Adipocyte (in vitro differentiated cells): ENCODE measurements at regions not wholly inside any gene's neighbourhood (a gene's known extent, or its start where the extent isn't known, plus 50 kb on each side); places are given as distances from the start of the nearest gene placed in this dataset.

Experiments used
- DNase-seq: peaks from one replicate; pipeline ENCODE4 v3.0.0-alpha.2; 2015; ENCODE audit warnings: low read depth
- H3K27me3 ChIP-seq: replicated peaks from 2 replicates; pipeline ENCODE4 v1.7.0; 2013; ENCODE audit warnings: mild to moderate bottlenecking, low read length, moderate library complexity; ENCODE audit not compliant: control insufficient read depth, insufficient read depth
- H3K36me3 ChIP-seq: 2 replicates; pipeline ENCODE4 v1.7.0; 2013; ENCODE audit warnings: low read length, mild to moderate bottlenecking, moderate library complexity; ENCODE audit not compliant: control insufficient read depth, insufficient read depth, severe bottlenecking
- H3K4me1 ChIP-seq: 2 replicates; pipeline ENCODE4 v1.7.0; 2013; ENCODE audit warnings: mild to moderate bottlenecking, low read length, moderate library complexity; ENCODE audit not compliant: control insufficient read depth, insufficient read depth
- H3K4me3 ChIP-seq: 2 replicates; pipeline ENCODE4 v1.7.0; 2013; ENCODE audit warnings: mild to moderate bottlenecking, low read length, moderate library complexity
- H3K9ac ChIP-seq: 2 replicates; pipeline ENCODE4 v1.7.0; 2013; ENCODE audit warnings: mild to moderate bottlenecking, low read length, moderate library complexity
- H3K9me3 ChIP-seq: 2 replicates; pipeline ENCODE4 v1.7.0; 2013; ENCODE audit warnings: mild to moderate bottlenecking, low read length, moderate library complexity; ENCODE audit not compliant: control insufficient read depth

- Histone ChIP-seq H3K9ac (no peak overlapping the region), H3K4me1 (no peaks in the 10 kb centered on the region), H3K4me3 (no peak overlapping the region), H3K27me3 (peaks cover 3% of the 10 kb centered on the region), H3K9me3 (peaks cover 3% of the 10 kb centered on the region), H3K36me3 (no peaks in the 10 kb centered on the region)
- no peak for DNase-seq
Measured at GRCh38 chr16:63612462-63613227, 1509.2 kb downstream of the CDH11 start.

- no peaks in the 10 kb centered on the region for H3K36me3 ChIP-seq
- H3K9ac ChIP-seq, result no peak overlapping the region
- H3K9me3 ChIP-seq, result peaks cover 3% of the 10 kb centered on the region
- H3K4me3 ChIP-seq, result no peak overlapping the region
- no peaks in the 10 kb centered on the region for H3K4me1 ChIP-seq
- DNase-seq, result no peak
- H3K27me3 ChIP-seq, result no peaks in the 10 kb centered on the region
Measured at GRCh38 chr16:63606778-63607177, 1515.1 kb downstream of the CDH11 start.

GRCh38 chr16:63602206-63602927 lies 1519.5 kb downstream of the CDH11 start:
- no peak for DNase-seq
- H3K9me3 ChIP-seq, result no peaks in the 10 kb centered on the region
- H3K27me3 ChIP-seq, result no peaks in the 10 kb centered on the region
- H3K4me1 ChIP-seq, result no peaks in the 10 kb centered on the region
- no peak overlapping the region for H3K9ac ChIP-seq
- H3K36me3 ChIP-seq, result no peaks in the 10 kb centered on the region
- no peak overlapping the region for H3K4me3 ChIP-seq

- no peaks in the 10 kb centered on the region for H3K9me3 ChIP-seq
Measured at GRCh38 chr16:63596716-63597115, 1525.1 kb downstream of the CDH11 start.

DNA sequence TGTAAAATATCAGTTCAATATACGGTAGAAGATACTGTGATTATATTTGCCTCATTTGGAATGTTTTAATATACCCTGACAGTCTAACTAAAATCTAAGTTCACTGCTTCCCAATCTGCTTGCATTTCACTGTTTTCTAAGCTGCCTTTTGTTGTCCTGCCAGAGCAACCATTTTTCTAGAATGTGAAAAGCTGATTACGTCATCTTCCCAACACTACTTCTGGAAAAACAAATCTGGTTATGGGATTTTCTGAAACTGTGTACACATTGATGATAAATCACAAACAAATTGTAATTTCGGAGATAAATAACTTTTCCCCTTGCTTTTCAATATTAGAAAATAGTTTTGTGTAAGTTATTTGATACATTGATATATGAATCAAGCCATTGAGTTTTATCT lies 1529.0 kb downstream of the CDH11 start:
- H3K4me3 ChIP-seq, result no peak overlapping the region
- H3K9me3 ChIP-seq, result no peaks in the 10 kb centered on the region
- DNase-seq, result no peak
- H3K4me1 ChIP-seq, result no peaks in the 10 kb centered on the region
- H3K27me3 ChIP-seq, result no peaks in the 10 kb centered on the region
- no peaks in the 10 kb centered on the region for H3K36me3 ChIP-seq
- H3K9ac ChIP-seq, result no peak overlapping the region

More at GRCh38 chr16:63596716-63597115, 1525.1 kb downstream of the CDH11 start:
- no peak overlapping the region for H3K4me3 ChIP-seq
- H3K36me3 ChIP-seq, result no peaks in the 10 kb centered on the region
- H3K27me3 ChIP-seq, result no peaks in the 10 kb centered on the region
- no peak overlapping the region for H3K9ac ChIP-seq
- no peaks in the 10 kb centered on the region for H3K4me1 ChIP-seq
- no peak for DNase-seq

DNA sequence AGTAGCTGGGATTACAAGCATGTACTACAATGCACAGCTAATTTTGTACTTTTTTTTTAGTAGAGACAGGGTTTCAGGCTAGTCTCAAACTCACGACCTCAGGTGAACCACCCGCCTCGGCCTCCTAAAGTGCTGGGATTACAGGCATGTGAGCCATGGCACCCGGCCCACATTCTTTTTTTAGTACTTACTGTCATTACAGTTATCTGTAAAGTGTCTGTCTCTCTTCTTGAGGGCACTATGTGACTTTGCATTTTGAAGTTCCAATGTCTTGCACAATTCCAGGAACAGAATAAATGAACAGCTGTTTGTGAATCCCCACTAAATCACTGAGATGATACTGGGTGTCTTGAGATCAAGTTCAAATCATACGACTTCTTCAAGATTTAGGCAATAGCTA lies 1540.3 kb downstream of the CDH11 start:
- Histone ChIP-seq H3K9me3 (no peaks in the 10 kb centered on the region), H3K36me3 (no peaks in the 10 kb centered on the region), H3K4me3 (no peak overlapping the region), H3K27me3 (no peaks in the 10 kb centered on the region), H3K9ac (no peak overlapping the region), H3K4me1 (no peaks in the 10 kb centered on the region)
- DNase-seq, result no peak

DNA sequence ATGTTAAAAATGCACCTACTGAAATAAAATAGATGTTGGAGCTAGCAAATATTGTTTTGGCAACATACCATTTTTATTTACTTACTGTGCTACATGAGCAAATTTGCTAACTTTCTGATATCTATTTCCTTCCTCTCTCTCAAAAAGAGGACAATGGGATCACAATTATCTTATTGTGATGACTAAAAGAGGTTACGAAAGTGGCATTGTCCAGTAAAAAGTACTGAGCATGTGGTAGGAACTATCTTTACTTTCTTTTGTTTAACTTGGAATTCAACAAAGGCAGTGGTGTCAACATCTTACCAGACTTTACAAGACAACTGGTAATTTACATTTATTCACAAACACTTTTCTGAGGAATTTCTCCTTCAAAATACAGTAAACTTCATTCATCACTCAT lies 1542.6 kb upstream of the CDH8 start:
- no peak for DNase-seq
- Histone ChIP-seq H3K4me1 (no peaks in the 10 kb centered on the region), H3K36me3 (no peaks in the 10 kb centered on the region), H3K4me3 (no peak overlapping the region), H3K9me3 (no peaks in the 10 kb centered on the region), H3K27me3 (no peaks in the 10 kb centered on the region), H3K9ac (no peak overlapping the region)

- no peaks in the 10 kb centered on the region for H3K36me3 ChIP-seq
- H3K9me3 ChIP-seq, result no peaks in the 10 kb centered on the region
- DNase-seq, result no peak
- no peaks in the 10 kb centered on the region for H3K4me1 ChIP-seq
- H3K9ac ChIP-seq, result no peak overlapping the region
- H3K27me3 ChIP-seq, result no peaks in the 10 kb centered on the region
- H3K4me3 ChIP-seq, result no peak overlapping the region
Measured at GRCh38 chr16:63577891-63578290, 1541.7 kb upstream of the CDH8 start.

DNA sequence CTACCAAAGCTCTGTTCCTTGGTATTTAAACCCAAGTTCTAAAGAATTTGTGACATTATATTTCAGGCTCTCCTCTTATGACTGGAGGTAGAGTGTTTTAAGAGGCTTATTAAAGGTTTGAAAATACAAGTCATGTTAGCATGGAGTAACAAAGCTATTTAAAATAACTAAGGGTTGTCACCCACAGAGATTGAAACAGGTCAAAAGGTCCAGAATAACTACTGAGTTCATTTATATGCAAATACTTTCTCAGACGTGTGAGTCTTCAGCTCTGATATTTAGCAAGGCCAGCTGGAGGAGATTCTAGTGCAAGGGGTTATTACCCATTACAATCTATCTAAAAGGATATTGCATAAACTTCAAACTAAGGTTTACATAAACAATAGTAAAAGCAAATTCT lies 1538.8 kb upstream of the CDH8 start:
- DNase-seq, result no peak
- no peaks in the 10 kb centered on the region for H3K9me3 ChIP-seq

GRCh38 chr16:63568164-63568563 lies 1531.9 kb upstream of the CDH8 start:
- Histone ChIP-seq H3K4me1 (no peaks in the 10 kb centered on the region), H3K4me3 (no peak overlapping the region), H3K27me3 (no peaks in the 10 kb centered on the region), H3K36me3 (no peaks in the 10 kb centered on the region), H3K9me3 (no peaks in the 10 kb centered on the region), H3K9ac (no peak overlapping the region)
- DNase-seq, result no peak

More for the DNA sequence above, 1538.8 kb upstream of the CDH8 start:
- H3K36me3 ChIP-seq, result no peaks in the 10 kb centered on the region
- H3K4me1 ChIP-seq, result no peaks in the 10 kb centered on the region
- H3K4me3 ChIP-seq, result no peak overlapping the region
- no peak overlapping the region for H3K9ac ChIP-seq
- H3K27me3 ChIP-seq, result no peaks in the 10 kb centered on the region

DNA sequence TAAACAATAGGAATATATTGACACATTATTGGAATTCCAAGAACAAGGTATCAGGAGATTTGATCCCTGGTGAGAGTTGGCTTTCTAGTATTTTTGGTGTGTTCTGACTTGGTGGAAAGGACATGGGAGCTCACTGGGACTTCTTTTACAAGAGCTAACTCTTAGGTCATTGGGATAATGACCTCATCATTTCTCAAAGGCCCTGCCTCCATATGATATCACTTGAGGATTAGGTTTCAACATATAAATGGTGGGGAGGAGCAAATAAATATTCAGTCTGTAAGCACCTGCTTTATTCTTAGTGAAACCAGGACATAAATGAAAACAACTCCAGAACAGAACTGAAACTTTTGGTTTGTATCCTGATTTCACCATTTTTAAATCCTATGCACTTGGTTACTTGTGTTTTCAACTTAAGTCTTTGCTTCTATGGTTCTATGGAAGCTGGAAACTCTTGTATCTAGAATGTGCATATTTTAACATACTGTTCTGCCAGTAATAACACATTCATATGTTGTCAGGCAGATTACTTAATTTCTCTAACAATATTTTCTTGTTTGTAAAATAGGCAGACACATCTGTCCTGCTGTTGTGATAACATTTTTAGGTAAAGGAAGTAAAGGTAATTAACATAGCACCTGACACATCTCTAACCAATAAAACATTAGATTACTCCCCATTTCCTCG lies 1527.7 kb upstream of the CDH8 start:
- H3K9me3 ChIP-seq, result no peaks in the 10 kb centered on the region
- H3K9ac ChIP-seq, result no peak overlapping the region
- H3K4me3 ChIP-seq, result no peak overlapping the region
- DNase-seq, result no peak
- H3K36me3 ChIP-seq, result no peaks in the 10 kb centered on the region
- H3K27me3 ChIP-seq, result no peaks in the 10 kb centered on the region
- H3K4me1 ChIP-seq, result no peaks in the 10 kb centered on the region
